22Rv1 (cell line): ENCODE measurements at regions not wholly inside any gene's neighbourhood (a gene's known extent, or its start where the extent isn't known, plus 50 kb on each side); places are given as distances from the start of the nearest gene placed in this dataset.

ENCODE experiments used
- ZFX ChIP-seq: fragments of 450-650 bp; IDR thresholded peaks from 2 replicates; pipeline ENCODE4 v1.6.1; 2017; ENCODE audit warnings: antibody characterized with exemption, borderline replicate concordance
- TF ChIP-seq, protein P1 (sequence below): fragments of 450-650 bp; IDR thresholded peaks from 2 replicates; pipeline ENCODE4 v1.5.1; 2017; ENCODE audit warnings: mild to moderate bottlenecking

GRCh38 chr1:112328600-112328999, 67.4 kb upstream of the CTTNBP2NL start:
- TF ChIP-seq, protein P1, sequence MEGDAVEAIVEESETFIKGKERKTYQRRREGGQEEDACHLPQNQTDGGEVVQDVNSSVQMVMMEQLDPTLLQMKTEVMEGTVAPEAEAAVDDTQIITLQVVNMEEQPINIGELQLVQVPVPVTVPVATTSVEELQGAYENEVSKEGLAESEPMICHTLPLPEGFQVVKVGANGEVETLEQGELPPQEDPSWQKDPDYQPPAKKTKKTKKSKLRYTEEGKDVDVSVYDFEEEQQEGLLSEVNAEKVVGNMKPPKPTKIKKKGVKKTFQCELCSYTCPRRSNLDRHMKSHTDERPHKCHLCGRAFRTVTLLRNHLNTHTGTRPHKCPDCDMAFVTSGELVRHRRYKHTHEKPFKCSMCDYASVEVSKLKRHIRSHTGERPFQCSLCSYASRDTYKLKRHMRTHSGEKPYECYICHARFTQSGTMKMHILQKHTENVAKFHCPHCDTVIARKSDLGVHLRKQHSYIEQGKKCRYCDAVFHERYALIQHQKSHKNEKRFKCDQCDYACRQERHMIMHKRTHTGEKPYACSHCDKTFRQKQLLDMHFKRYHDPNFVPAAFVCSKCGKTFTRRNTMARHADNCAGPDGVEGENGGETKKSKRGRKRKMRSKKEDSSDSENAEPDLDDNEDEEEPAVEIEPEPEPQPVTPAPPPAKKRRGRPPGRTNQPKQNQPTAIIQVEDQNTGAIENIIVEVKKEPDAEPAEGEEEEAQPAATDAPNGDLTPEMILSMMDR, result no peak
- TF ChIP-seq ZFX, result no peak
